Mucosa of descending colon (tissue), 3 donors: ENCODE measurements at regions not wholly inside any gene's neighbourhood (a gene's known extent, or its start where the extent isn't known, plus 50 kb on each side); places are given as distances from the start of the nearest gene placed in this dataset.
A peak's percentile ranks its signal among the peaks of the same experiment; 100 is the strongest.

Experiments
- ATAC-seq: fragments of 200-7000 bp; cut with Tn5 transposase; one replicate; pipeline ENCODE4 v1.9.1; 2020; ENCODE audit warnings: mild to moderate bottlenecking, moderate library complexity
- DNase-seq, 3 donors: peaks; one replicate each; pipeline ENCODE4 v3.0.0-alpha.2; 2020
- H3K36me3 ChIP-seq: fragments of 200-600 bp; one replicate; pipeline ENCODE4 v1.8.0; 2021; ENCODE audit warnings: low read depth, mild to moderate bottlenecking
- H3K4me1 ChIP-seq: fragments of 200-600 bp; one replicate; pipeline ENCODE4 v1.8.0; 2021; ENCODE audit warnings: low read depth, mild to moderate bottlenecking
- H3K4me3 ChIP-seq: fragments of 200-600 bp; one replicate; pipeline ENCODE4 v1.8.0; 2021; ENCODE audit warnings: mild to moderate bottlenecking
- H3K9me3 ChIP-seq: fragments of 200-600 bp; one replicate; pipeline ENCODE4 v1.8.0; 2021; ENCODE audit warnings: mild to moderate bottlenecking
- CTCF ChIP-seq: fragments of 200-600 bp; IDR thresholded peaks from one replicate; pipeline ENCODE4 v1.8.0; 2022; ENCODE audit warnings: antibody characterized with exemption, mild to moderate bottlenecking
- intact Hi-C, 2 donors: fragments of 100-400 bp; cut with DNase I in 1 of 2; cut with micrococcal nuclease in 1 of 2; formaldehyde crosslinking; loops; one replicate each; pipeline versions ENCODE4 v1.11.0 to v1.11.1; 2022; cut with DNase I, micrococcal nuclease
- donor health status: DM: no; HTN: no; CAD: no; lungs with moderate emphysema.
- donor health status: DM: no; HTN: no; CAD: no.
- donor health status: DM: no; HTN: yes; CAD: no.

DNA sequence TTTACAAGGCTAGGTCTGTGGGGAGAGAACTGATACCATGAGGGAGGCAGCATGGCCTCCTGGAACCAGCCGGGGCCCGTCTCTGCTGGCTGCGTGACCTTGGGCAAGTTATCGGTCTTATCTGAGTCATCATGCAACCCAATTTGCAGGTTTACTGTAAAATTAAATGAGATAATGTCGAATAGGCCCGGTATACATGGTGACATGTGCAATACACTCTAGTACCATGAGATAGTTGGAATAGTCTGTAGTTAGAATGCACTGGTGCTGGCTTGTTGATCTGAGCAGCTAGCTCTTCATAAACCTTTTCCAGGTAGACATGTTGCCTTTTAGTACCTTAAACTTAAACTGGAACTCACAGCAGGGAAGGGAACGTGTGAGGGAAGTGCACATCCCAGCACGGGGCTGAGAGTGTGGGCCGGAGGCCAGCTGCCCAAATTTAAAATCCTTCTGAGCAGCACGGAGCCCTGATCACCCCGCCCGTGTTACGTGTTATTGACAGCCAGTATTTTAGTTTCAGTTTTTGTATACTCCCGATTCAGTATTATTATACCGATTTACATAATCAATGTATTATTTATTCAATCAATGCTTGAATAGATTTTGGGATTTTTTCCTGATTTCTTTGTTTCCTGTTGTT, 72.4 kb upstream of the HS6ST1 start:
- no peaks in the 10 kb centered on the region for H3K4me1 ChIP-seq
- no peaks in the 10 kb centered on the region for H3K36me3 ChIP-seq
- intact Hi-C loops, result no loop called here
- no peak overlapping the region for H3K4me3 ChIP-seq
- ATAC-seq (no peak), DNase-seq (peak in 1 of 3 donors; percentile 29)
- no peak for TF ChIP-seq CTCF
- no peaks in the 10 kb centered on the region for H3K9me3 ChIP-seq

- no peak for TF ChIP-seq CTCF
- Histone ChIP-seq H3K4me1 (no peaks in the 10 kb centered on the region), H3K4me3 (no peak overlapping the region), H3K9me3 (no peaks in the 10 kb centered on the region), H3K36me3 (no peaks in the 10 kb centered on the region)
- intact Hi-C loops, result no loop called here
- ATAC-seq (no peak), DNase-seq (no peak)
Observed at GRCh38 chr2:128391679-128392078, 73.0 kb upstream of the HS6ST1 start.

DNA sequence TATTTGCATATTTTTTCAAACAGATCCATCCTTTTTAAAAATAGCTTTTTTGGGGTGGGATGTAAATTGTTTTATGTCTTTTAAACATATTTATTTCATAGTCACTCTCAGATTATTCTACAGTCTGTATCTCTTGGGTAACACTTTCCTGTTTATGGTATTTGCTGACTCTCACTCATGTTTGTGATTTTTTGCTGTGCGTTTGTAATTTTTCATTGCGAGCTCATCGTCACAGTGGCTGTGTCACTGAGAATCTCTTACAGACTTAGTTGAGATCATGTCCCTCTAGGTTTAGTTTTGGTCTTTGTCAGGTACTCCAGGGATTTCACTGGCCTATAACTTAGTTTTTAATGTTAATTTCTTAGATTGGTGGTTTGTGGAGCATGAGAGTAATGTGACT, 73.5 kb upstream of the HS6ST1 start:
- H3K4me3 ChIP-seq, result no peak overlapping the region
- no peaks in the 10 kb centered on the region for H3K36me3 ChIP-seq
- H3K9me3 ChIP-seq, result no peaks in the 10 kb centered on the region
- no peaks in the 10 kb centered on the region for H3K4me1 ChIP-seq
- no peak for ATAC-seq
- DNase-seq, result no peak
- intact Hi-C loops, result no loop called here
- no peak for TF ChIP-seq CTCF

DNA sequence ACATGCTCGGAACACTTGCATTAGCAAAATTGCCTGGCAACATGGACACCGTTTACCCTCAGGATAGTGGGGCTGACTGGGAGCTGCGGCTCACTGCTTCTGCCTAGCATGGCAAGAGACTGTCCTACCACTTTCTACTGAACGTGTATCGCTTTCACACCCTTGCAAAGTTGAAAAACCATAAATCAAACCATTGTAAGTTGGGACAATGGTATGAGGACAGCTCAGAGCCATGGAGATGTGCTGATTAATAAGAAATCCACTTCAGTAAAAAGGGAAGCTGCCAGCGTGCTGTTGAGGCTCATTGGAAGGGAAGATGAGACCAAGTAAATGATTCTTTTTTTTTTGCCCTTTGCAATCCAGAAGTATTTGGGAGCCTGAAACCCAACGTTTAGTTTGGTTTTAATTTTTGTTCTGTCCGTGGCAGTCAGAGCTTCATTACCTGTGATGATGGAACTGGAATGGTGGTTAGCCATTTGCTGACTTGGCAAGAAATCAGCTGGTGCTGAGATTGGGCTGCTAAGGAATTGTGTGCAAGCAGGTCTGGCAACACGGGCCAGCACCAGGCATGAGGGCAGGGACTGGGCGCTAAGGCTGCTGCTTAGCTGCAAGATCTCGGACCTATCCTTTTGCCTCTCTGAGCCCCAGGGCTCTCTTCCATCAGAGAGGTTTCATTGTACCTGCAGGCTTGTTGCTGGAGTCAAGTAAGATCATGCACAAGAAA, 75.5 kb upstream of the HS6ST1 start:
- no peaks in the 10 kb centered on the region for H3K9me3 ChIP-seq
- TF ChIP-seq CTCF, result no peak
- H3K36me3 ChIP-seq, result no peaks in the 10 kb centered on the region
- H3K4me3 ChIP-seq, result no peak overlapping the region
- DNase-seq (peak in 1 of 3 donors; percentile 34), ATAC-seq (no peak)
- H3K4me1 ChIP-seq, result no peaks in the 10 kb centered on the region
- intact Hi-C loops, result no loop called here

- no peak for TF ChIP-seq CTCF
- intact Hi-C loops, result no loop called here
- no peak for ATAC-seq
Observed at GRCh38 chr2:128395196-128395595, 76.5 kb upstream of the HS6ST1 start.

More at GRCh38 chr2:128395196-128395595, 76.5 kb upstream of the HS6ST1 start:
- Histone ChIP-seq H3K36me3 (no peaks in the 10 kb centered on the region), H3K4me1 (no peaks in the 10 kb centered on the region), H3K4me3 (no peak overlapping the region), H3K9me3 (no peaks in the 10 kb centered on the region)
- DNase-seq, result peak in 1 of 3 donors; percentile 42
